ENCODE measurements at regions not wholly inside any gene's neighbourhood (a gene's known extent, or its start where the extent isn't known, plus 50 kb on each side); places are given as distances from the start of the nearest gene placed in this dataset.

DNA sequence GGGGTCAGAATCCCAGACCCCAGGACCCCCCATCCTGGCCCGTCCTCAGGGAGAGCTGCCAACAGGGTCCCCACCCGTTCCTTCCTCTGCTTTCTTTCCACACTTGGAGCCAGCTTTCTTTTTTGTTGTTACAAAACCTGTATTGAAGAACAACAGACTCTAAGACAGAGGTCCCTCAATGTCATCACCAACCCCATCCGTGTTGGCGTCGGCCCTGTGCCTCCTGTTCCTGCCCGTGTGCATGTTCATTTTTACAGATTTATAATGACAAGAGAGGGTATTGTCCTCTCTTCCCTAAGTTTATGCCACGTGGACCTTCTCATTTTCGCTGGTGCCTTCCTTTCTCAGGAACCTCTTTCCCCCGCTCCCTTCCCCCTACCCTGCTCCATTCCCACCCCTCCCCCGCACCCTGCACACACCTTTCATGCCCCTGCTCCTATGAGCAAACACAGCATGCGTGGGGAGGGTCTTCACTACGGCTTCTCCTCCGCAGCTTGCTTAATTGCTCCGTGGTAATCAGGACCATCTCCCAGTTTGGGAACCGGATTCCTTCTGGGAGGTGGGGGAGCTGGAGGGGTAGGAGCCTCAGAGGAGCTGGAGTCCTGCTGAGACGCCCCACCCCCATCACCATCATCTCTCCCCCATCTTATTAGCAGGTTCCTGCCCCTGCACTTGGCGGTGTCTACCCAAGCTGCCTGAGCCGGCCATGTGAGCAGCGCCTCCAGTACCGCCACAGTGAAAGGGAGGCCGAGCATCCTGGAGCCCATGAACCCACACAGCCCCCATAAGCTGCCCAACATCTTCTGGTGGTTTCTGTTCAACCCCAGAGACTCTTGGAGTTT lies 88.0 kb upstream of the INSIG1 start:
- TF ChIP-seq GATA1 (IDR thresholded peaks at IDR 0.05; ENCODE audit: low read depth, low read length) (no peak), POLR2A (IDR thresholded peaks at IDR 0.05; ENCODE audit: low read length) (no peak)
- DNase-seq, result no peak

DNA sequence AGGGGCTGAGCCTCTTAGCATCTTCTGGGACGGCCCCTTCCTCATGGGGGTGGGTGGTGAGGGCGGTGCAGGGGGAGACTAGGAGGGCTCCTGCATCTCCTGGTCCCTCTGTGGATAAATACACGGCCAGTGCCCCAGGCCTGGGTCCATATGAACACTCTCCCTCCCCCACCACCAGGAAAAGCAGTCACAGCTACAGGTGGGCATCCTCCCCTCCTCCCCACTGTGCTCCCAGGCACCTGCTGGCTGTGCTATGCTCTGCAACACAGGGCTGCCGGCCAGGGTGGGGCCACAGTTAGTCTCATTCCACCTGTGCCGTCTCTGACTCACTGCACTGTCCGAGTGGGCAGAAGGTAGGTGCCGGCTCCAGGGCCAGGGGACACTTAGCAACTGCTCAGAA lies 87.3 kb upstream of the INSIG1 start:
- DNase-seq, result no peak
- TF ChIP-seq GATA1 (IDR thresholded peaks at IDR 0.05; ENCODE audit: low read depth, low read length), result no peak
- TF ChIP-seq POLR2A (IDR thresholded peaks at IDR 0.05; ENCODE audit: low read length), result no peak

DNA sequence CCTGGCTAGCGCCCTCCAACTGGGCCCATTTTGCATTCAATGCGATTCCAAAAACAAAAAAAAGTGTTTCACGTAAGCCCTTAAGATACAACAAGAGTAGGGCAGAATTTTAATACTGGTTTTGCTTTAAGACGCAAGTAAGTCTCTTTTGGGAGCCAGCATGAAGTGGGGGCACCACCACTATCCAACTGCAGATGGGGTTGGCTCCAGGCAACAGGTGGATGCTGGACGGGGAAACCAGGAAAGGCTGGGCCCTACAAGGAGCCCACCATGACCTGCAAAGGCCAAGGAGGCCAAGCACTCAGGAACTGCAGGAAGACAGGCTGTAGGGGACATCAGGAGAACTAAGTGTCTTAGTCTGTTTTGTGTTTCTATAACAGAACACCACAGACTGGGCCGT lies 86.5 kb upstream of the INSIG1 start:
- DNase-seq, result no peak
- TF ChIP-seq GATA1 (IDR thresholded peaks at IDR 0.05; ENCODE audit: low read depth, low read length) (no peak), POLR2A (IDR thresholded peaks at IDR 0.05; ENCODE audit: low read length) (no peak)

DNA sequence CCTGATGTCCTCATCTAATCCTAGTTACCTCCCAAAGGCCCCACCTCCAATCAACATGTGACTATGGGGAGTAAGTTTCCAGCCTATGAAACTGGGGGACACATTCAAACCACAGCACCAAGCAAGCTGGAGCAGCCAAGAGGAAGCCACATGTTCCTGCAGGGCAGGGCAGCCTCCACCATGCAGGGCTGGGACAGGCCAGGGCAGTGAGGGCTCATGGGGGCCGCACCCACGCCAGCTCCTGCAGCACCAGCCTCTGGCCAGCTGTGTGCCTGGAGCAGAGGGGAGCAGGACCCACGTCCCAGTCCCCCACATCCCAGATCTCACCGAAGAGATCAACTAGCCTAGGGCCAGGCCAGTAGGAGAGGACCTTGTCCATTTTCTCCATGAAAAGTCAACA lies 85.9 kb upstream of the INSIG1 start:
- no peak for TF ChIP-seq POLR2A (IDR thresholded peaks at IDR 0.05; ENCODE audit: low read length)
- TF ChIP-seq GATA1 (IDR thresholded peaks at IDR 0.05; ENCODE audit: low read depth, low read length), result no peak
- DNase-seq, result no peak

DNA sequence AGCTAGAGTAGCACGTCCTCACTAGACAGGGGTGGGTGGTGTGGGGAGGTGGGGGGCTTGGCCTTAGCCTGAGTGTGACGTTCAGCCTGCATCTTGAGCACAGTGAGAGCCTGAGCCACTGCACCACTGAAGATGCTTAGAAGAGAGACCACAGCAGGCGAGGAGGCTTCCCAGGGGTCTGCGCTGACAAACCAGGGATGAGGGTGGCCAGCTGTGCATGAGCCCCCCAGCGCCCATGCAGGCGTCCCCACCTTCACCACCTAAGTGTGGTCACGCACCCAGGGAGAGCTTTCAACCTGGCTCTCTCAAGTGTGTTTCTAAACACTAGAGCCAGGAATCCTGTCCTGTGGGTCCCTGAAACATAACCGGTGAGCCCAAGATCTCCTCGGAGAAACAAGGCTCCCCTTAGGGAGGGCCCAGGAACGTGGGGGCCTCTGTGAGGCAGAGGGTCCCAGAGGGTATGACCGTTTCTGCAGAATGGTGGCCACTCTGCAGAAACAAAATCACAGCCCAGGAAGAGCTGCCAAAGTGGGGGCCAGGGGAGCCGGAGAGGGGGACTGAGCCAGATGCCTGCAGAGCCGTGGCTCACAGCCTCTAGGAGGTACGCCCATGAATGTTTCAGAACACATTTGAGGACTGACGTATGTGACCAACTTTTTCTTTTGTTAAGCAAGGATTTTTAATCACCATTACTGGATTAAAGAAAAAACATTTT lies 85.2 kb upstream of the INSIG1 start:
- TF ChIP-seq GATA1 (IDR thresholded peaks at IDR 0.05; ENCODE audit: low read depth, low read length), result no peak
- no peak for TF ChIP-seq POLR2A (IDR thresholded peaks at IDR 0.05; ENCODE audit: low read length)
- DNase-seq, result no peak

DNA sequence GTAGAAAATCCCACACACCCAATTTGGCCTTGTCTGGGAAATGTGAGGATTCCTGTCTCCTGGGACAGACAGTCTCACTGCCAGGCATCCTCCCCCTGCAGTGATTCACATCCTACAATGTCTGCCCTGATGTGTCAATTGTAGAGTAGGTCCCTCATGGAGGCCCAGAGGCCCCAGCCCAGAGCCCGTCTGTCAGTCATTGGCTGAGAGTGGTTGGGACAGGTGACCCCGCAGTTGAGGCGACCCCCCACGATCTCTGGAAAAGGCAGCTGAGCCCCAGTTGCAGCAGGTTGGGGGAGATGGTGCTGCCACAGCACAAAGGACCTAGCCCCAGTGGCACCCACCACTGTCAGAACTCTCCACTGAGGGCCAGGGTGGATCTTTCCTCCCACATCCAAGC lies 84.3 kb upstream of the INSIG1 start:
- no peak for TF ChIP-seq GATA1 (IDR thresholded peaks at IDR 0.05; ENCODE audit: low read depth, low read length)
- TF ChIP-seq POLR2A (IDR thresholded peaks at IDR 0.05; ENCODE audit: low read length), result no peak
- DNase-seq, result no peak

DNA sequence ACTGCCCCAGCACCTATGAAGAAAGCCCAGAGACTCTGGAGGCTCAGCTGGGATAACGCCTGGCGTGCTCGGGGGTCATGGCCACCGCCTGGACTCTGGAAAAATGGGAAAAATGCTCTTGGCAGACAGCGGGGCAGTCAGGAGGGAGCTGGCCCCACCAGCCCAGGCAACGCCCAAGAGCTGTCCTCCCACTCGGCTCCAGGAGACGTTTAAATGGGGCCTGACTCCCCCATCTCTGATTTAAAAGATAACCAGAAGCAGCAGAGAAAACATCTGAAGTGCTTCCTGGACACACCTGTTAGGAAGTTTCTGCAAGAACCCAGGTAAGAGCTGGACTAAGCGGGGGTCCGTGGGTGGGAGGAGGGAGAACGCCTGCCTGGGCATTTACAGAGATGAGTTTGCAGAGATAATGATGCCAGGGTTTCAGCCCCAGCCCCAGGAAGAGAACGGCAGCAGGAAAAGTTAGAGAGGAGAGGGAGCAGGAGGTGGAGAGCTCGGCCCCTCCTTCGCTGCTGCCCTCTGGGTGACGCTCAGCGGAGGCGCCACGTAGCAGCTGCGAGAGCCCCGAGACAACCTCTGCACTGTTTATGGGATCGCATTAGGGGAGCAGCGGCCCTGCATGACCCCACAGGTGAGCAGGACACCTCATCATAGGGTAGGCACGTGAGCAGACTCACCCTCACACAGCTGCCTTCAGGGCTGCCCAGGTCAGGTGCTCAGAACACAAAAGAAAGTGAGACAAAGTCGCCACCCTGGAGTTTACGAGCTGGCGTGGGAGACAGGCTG lies 83.5 kb upstream of the INSIG1 start:
- no peak for TF ChIP-seq POLR2A (IDR thresholded peaks at IDR 0.05; ENCODE audit: low read length)
- no peak for TF ChIP-seq GATA1 (IDR thresholded peaks at IDR 0.05; ENCODE audit: low read depth, low read length)
- no peak for DNase-seq

DNA sequence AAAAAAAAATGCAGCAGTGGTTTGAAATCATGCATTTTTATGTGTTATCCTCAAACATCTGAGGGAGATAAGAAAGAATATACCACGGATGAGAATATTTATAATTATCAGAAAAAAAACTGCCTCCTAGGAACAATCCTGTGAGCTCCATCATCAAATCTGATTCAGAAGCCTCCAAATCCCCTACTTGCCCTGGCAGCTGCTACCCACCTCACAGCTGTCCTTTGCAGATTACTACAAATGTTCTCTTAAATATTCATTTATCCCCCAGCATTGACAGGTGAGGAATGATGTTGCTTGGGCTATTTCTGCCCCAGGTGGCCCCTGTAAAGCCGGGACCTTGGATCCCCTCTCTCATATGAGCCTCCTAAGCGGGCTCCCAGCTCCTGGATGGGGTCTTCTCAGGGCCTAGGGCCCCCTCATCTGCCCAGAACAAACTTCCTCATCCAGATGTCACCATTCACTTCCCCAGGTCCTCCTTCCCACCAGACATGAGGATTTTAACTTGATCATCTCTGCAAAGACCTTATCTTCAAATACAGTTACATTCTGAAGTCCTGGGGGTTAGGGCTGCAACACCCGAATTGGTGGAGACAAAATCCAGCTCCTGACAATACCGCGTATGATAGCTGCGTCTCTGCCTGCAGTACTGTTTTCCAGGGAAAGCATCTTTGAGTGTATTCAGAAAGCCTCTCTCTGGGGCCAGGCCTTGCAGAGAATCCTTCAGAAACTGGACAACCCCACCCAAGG lies 81.9 kb upstream of the INSIG1 start:
- TF ChIP-seq GATA1 (IDR thresholded peaks at IDR 0.05; ENCODE audit: low read depth, low read length) (no peak), POLR2A (IDR thresholded peaks at IDR 0.05; ENCODE audit: low read length) (no peak)
- no peak for DNase-seq

DNA sequence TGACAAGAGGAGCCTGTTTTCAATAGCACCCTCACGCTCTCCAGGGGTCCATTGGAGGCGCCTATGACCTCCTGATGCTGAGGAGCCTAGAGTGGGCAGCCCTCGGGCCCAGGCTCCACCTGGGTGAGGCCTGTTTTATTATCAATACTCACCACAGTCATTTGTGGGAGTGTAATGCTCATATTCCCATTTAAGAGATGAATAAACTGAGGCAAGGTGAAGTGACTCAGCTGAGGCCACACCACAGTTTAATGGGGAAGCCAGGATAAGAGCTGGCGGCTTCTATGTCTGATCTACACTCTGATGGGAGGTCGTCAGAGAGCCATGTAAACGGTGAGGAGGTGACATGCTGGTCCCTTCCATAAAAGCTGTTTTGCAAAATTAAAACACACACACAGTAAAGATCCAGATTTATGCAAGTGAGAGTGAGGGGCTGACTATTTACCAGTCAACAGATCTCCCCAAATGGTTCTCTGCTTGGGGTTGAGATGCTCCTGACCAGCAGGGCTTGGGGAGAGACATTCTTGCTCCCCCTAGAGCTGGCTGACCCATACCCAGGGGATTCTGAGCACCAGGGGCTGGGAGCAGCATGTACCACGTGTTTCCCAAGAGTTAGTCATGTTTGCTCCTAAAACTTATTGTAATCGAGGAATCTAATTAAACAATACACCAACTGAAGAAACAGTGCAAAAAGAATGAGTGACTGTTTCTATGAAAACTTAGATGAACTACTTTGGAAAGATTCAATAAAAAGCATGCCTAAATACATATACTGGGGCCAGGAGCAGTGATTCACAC lies 81.0 kb upstream of the INSIG1 start:
- no peak for DNase-seq
- TF ChIP-seq GATA1 (IDR thresholded peaks at IDR 0.05; ENCODE audit: low read depth, low read length) (no peak), POLR2A (IDR thresholded peaks at IDR 0.05; ENCODE audit: low read length) (no peak)

DNA sequence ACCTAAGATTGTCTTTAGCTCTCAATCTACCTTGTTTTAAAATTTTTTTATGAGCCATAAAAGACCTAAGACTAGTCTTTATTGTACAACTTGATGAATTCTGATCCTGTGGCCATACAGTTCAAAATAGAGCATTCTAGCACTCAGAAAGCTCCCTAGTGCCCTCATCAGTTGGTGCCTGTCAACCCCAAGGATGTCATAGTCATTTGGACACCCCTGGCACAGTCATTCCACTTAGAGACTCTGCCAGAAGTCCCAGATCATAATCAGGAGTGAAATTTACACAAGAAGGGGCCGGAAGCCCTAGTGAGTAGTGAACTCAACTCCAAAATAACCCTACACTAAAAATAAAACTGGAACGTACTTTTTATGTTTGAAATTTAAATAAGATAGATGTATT lies 80.0 kb upstream of the INSIG1 start:
- DNase-seq, result no peak
- no peak for TF ChIP-seq GATA1 (IDR thresholded peaks at IDR 0.05; ENCODE audit: low read depth, low read length)
- no peak for TF ChIP-seq POLR2A (IDR thresholded peaks at IDR 0.05; ENCODE audit: low read length)

DNA sequence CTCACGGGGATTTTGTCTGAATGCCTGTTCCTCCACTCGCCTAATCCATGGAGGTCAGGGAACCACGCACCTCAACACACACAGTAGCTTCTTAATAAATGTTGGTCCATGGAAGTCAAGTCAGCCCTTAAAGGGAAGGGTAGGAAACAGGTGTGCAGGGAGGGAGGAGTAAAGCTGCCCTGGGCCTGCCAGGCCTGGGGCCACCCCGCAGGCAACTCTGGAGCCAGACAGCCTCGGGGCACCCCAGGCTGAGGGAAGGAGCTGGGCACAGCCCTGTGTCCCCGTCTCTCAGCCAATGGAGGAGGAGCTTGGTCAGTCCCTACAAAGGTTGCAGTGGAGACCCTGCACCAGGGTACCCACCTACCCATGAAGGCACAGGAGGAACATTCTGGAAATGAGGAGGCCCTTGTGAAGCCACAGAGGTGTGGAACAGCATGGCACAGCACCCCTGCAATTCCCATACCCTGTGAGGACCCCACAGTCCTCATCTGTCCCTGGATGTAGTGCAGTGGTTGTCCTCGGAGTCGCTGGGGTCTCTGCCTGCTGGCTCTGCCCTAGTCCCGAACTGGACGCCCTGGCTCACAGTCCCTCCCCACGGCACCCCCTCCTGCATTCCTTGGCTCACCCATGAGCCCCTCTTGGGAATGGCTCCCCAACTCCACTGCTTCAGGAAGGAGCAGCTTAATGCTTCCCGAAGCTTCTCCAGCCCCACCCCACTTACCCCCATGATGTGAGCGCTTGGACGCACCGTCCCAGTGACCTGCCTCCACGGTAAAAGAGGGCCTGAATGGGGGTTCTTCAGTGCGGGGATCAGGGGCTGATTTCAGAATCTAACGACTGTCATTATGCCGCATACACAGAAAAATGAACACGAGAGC lies 79.2 kb upstream of the INSIG1 start:
- DNase-seq, result no peak
- no peak for TF ChIP-seq GATA1 (IDR thresholded peaks at IDR 0.05; ENCODE audit: low read depth, low read length)
- no peak for TF ChIP-seq POLR2A (IDR thresholded peaks at IDR 0.05; ENCODE audit: low read length)

DNA sequence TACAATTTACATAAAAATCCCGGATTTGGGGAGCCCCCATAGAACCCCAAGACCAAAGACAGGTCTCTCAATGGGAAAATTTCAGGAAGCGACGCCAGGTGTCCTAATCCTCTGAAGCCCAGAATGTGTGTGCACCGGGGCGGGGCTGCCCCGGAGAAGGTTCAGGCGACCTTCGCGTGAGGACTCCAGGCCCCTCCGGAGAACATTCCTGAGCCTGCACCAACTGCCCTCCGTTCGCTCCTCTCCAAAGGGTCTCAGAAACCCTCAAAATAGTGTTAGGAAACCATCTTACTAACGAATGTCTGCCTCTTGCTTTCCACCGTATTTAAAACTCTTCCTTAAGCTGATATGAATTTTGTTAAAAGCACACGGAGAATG lies 78.5 kb upstream of the INSIG1 start:
- no peak for DNase-seq
- TF ChIP-seq GATA1 (IDR thresholded peaks at IDR 0.05; ENCODE audit: low read depth, low read length), result no peak
- TF ChIP-seq POLR2A (IDR thresholded peaks at IDR 0.05; ENCODE audit: low read length), result no peak

Measured in erythroblast (primary cell).